RWPE2 (cell line): ENCODE measurements at regions not wholly inside any gene's neighbourhood (a gene's known extent, or its start where the extent isn't known, plus 50 kb on each side); places are given as distances from the start of the nearest gene placed in this dataset.

ENCODE experiments used
- ATAC-seq: fragments of 200-7000 bp; cut with Tn5 transposase; 3 replicates; pipeline ENCODE4 v1.9.1; 2021; ENCODE audit warnings: low read depth
- DNase-seq: peaks from one replicate; pipeline ENCODE4 v3.0.0-alpha.2; 2020; ENCODE audit warnings: low spot score
- H3K27ac ChIP-seq: fragments of 450-650 bp; 2 replicates; pipeline ENCODE4 v1.5.1; 2017; ENCODE audit warnings: mild to moderate bottlenecking; ENCODE audit not compliant: poor library complexity, severe bottlenecking
- H3K27me3 ChIP-seq: fragments of 250-450 bp; sonication (Bioruptor Pico); 2 replicates; pipeline ENCODE4 v1.5.1; 2021; ENCODE audit warnings: mild to moderate bottlenecking, moderate library complexity; ENCODE audit not compliant: insufficient read depth, poor library complexity, severe bottlenecking
- H3K36me3 ChIP-seq: fragments of 250-450 bp; sonication (Bioruptor Pico); 2 replicates; pipeline ENCODE4 v1.5.1; 2020; ENCODE audit warnings: low read depth, mild to moderate bottlenecking, moderate library complexity
- H3K4me1 ChIP-seq: fragments of 250-450 bp; sonication (Bioruptor Pico); 2 replicates; pipeline ENCODE4 v1.5.1; 2021; ENCODE audit warnings: mild to moderate bottlenecking, moderate library complexity; ENCODE audit not compliant: insufficient read depth, poor library complexity, severe bottlenecking
- H3K4me3 ChIP-seq: fragments of 250-450 bp; sonication (Bioruptor Pico); 2 replicates; pipeline ENCODE4 v1.5.1; 2021; ENCODE audit warnings: mild to moderate bottlenecking, moderate library complexity; ENCODE audit not compliant: severe bottlenecking
- H3K9me3 ChIP-seq: fragments of 250-450 bp; sonication (Bioruptor Pico); 2 replicates; pipeline ENCODE4 v1.5.1; 2021; ENCODE audit warnings: mild to moderate bottlenecking, moderate library complexity; ENCODE audit not compliant: severe bottlenecking
- TF ChIP-seq, protein P1 (sequence below): fragments of 450-650 bp; IDR thresholded peaks from one replicate; pipeline ENCODE4 v1.5.1; 2017; ENCODE audit warnings: mild to moderate bottlenecking, moderate library complexity; ENCODE audit not compliant: poor library complexity, severe bottlenecking

DNA sequence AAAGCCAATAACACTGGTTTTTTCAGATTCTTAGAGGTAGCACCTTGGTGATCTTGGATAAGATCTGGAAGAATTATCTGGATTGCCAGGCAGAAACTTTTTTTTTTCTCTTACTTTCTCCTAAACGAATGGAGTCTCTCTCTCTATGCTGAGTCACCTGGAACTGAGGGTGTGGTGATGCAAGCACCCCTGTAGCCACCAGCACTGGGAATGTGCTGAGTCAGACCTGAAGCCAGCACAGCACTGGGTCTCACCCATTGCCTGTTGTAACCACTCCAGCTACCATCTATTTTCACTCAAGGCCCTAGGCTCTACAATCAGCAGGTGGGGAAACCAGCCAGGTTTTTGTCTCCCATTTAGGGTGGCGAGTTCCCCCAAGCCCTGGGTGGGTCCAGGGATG lies 923.8 kb downstream of the RAPGEF2 start:
- DNase-seq (peak; percentile 66), ATAC-seq (peak; percentile 89)
- H3K27ac ChIP-seq: no peak overlapping the region

DNA sequence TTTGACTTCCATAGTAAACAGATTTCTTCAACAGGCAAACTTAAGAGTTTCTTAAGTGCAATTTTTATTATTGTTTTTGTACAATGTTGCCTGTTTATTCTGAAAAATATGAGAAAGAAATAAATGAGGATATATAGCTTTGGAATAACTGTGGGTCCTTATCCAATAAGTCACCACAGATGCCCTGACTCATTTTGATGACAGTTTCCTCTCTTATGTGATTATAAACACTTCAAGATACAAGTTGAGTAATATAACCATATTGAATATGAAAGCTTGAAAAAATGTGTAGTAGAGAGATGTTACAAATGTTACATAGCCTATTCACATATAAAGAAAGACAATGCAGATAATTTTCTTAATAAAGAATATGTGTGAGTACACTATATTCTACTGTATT lies 931.6 kb downstream of the RAPGEF2 start:
- ATAC-seq: no peak
- TF ChIP-seq, protein P1, sequence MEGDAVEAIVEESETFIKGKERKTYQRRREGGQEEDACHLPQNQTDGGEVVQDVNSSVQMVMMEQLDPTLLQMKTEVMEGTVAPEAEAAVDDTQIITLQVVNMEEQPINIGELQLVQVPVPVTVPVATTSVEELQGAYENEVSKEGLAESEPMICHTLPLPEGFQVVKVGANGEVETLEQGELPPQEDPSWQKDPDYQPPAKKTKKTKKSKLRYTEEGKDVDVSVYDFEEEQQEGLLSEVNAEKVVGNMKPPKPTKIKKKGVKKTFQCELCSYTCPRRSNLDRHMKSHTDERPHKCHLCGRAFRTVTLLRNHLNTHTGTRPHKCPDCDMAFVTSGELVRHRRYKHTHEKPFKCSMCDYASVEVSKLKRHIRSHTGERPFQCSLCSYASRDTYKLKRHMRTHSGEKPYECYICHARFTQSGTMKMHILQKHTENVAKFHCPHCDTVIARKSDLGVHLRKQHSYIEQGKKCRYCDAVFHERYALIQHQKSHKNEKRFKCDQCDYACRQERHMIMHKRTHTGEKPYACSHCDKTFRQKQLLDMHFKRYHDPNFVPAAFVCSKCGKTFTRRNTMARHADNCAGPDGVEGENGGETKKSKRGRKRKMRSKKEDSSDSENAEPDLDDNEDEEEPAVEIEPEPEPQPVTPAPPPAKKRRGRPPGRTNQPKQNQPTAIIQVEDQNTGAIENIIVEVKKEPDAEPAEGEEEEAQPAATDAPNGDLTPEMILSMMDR: no peak
- H3K4me3 ChIP-seq: no peak overlapping the region
- H3K9me3 ChIP-seq: no peaks in the 10 kb centered on the region
- no peaks in the 10 kb centered on the region for H3K36me3 ChIP-seq
- peaks cover 14% of the 10 kb centered on the region for H3K4me1 ChIP-seq
- H3K27me3 ChIP-seq: no peaks in the 10 kb centered on the region
- no peak overlapping the region for H3K27ac ChIP-seq
- DNase-seq: no peak

More for the DNA sequence above, 923.8 kb downstream of the RAPGEF2 start:
- no peaks in the 10 kb centered on the region for H3K4me1 ChIP-seq
- TF ChIP-seq, protein P1: no peak
- H3K4me3 ChIP-seq: no peak overlapping the region
- H3K9me3 ChIP-seq: no peaks in the 10 kb centered on the region
- H3K27me3 ChIP-seq: no peaks in the 10 kb centered on the region
- no peaks in the 10 kb centered on the region for H3K36me3 ChIP-seq

DNA sequence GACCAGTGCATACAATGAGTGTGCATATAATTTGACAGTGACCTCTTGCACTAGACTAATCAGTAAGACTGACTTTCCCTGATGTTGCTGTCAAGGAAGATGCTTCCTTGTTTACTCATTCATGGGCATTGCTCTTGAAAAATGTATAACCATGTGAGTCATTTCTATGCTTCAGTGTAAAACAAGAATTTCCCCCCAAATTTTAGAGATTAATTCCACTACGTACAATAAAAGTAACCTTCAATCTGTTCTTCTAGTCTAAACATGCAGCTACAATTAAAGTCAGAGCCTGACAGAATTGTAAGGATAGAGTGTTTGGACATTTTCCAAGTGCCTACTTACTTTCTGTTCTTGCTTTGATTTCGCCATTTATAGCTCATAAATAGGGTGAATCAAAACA lies 935.7 kb downstream of the RAPGEF2 start:
- DNase-seq (no peak), ATAC-seq (peak; percentile 96)
- TF ChIP-seq, protein P1: no peak

DNA sequence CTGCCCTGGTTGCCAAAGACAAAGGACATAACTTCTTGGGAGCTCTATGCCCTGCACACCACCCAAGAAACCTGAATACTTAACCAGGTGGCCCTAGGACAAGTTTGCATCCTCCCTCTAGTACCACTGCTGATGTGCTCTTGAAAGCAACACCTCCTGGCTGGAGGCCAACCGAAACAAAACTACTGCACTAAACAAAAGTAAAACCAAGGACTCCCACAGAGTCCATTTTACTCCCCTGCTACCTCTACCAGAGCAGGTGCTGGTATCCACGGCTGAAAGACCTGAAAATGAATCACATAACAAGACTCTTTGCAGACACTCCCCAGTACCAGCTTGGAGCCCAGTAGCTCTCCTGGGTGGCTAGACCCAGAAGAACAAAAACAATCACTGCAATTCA lies 941.8 kb downstream of the RAPGEF2 start:
- TF ChIP-seq, protein P1: no peak
- Histone ChIP-seq H3K9me3 (no peaks in the 10 kb centered on the region), H3K27me3 (no peaks in the 10 kb centered on the region), H3K27ac (no peak overlapping the region), H3K4me1 (no peaks in the 10 kb centered on the region), H3K36me3 (no peaks in the 10 kb centered on the region), H3K4me3 (no peak overlapping the region)
- ATAC-seq: no peak
- DNase-seq: no peak

More for the DNA sequence above, 935.7 kb downstream of the RAPGEF2 start:
- Histone ChIP-seq H3K27me3 (no peaks in the 10 kb centered on the region), H3K36me3 (no peaks in the 10 kb centered on the region), H3K9me3 (no peaks in the 10 kb centered on the region), H3K4me3 (no peak overlapping the region), H3K4me1 (peaks cover 15% of the 10 kb centered on the region), H3K27ac (peak overlapping the region; percentile 47)

DNA sequence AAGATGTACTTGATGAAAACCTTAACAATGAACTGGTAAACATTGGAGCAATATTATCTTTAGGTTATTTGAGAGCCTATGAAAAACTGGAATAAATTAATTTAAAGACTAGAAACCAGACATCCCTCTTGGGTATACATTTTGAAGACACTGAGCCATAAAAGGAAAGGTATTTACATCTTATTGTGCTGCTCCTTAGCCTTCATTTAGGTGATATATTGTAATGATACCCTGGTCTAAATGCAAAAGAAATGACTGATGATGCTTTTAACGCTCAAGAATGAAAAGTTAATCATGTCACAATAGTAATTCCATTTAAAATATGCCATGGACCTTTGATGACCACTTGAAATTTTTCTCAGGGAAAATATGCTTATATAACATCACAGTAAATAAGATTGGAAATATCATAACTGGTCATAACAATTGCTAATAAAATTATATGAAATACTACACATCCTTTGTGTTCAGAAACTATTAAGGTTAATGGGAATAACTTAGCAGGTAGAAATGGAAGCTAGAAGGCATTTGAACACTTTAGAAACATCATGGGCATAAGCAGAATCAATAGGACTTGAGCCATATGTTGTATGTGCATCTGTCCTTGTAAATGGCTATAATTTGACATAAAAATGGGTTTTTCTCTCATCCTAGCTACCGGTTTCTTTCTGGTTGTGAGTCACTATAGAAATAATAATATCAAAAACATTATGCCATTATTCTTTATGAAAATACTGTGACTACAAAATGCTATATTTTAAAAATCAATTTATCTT lies 979.7 kb downstream of the RAPGEF2 start:
- TF ChIP-seq, protein P1: no peak
- no peak for ATAC-seq
- H3K4me3 ChIP-seq: no peak overlapping the region
- no peaks in the 10 kb centered on the region for H3K27me3 ChIP-seq
- no peaks in the 10 kb centered on the region for H3K36me3 ChIP-seq
- H3K27ac ChIP-seq: no peak overlapping the region
- no peaks in the 10 kb centered on the region for H3K9me3 ChIP-seq
- no peaks in the 10 kb centered on the region for H3K4me1 ChIP-seq
- no peak for DNase-seq
